ENCODE measurements at regions not wholly inside any gene's neighbourhood (a gene's known extent, or its start where the extent isn't known, plus 50 kb on each side); places are given as distances from the start of the nearest gene placed in this dataset.

DNA sequence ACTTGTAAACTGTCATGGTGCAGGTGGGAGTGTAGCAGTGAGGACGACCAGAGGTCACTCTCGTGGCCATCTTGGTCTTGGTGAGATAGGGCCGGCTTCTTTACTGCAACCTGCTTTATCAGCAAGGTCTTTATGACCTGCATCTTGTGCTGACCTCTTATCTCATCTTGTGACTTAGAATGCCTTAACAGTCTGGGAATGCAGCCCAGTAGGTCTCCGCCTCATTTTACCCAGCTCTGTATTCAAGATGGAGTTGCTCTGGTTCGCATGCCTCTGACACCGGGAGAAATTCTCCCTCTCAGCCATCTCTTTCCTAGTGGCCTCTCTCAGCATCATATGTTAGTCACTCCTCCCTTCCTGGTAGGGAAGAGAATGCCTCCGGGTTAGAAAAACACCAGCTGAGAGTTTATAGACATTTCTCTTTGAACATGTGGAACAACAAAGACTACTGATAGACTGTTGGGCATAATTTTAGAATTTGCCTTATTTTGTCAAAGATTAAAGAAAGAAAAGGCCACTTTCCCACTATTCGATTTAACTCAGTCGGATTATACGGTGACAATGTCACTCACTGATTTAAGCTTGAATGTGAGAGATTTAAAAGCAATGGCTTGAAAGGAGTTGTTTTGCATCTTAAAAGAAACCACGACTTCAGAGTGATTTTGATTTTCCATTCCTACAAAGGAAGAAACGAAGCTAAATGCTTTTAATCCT lies 67.9 kb upstream of the SNX9 start:
- H3K4me3 Mint-ChIP-seq: no peak overlapping the region
- TF ChIP-seq, protein P1, sequence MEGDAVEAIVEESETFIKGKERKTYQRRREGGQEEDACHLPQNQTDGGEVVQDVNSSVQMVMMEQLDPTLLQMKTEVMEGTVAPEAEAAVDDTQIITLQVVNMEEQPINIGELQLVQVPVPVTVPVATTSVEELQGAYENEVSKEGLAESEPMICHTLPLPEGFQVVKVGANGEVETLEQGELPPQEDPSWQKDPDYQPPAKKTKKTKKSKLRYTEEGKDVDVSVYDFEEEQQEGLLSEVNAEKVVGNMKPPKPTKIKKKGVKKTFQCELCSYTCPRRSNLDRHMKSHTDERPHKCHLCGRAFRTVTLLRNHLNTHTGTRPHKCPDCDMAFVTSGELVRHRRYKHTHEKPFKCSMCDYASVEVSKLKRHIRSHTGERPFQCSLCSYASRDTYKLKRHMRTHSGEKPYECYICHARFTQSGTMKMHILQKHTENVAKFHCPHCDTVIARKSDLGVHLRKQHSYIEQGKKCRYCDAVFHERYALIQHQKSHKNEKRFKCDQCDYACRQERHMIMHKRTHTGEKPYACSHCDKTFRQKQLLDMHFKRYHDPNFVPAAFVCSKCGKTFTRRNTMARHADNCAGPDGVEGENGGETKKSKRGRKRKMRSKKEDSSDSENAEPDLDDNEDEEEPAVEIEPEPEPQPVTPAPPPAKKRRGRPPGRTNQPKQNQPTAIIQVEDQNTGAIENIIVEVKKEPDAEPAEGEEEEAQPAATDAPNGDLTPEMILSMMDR (conservative IDR thresholded peaks at IDR 0.05): no peak
- H3K36me3 Mint-ChIP-seq: no peaks in the 10 kb centered on the region
- H3K27me3 Mint-ChIP-seq: peaks cover 3% of the 10 kb centered on the region
- no peaks in the 10 kb centered on the region for H3K9me3 Mint-ChIP-seq
- H3K4me1 Mint-ChIP-seq (ENCODE audit: unreplicated experiment): peaks cover 8% of the 10 kb centered on the region
- no peak overlapping the region for H3K27ac Mint-ChIP-seq
- no peak for DNase-seq (ENCODE audit: extremely low spot score, unreplicated experiment)

DNA sequence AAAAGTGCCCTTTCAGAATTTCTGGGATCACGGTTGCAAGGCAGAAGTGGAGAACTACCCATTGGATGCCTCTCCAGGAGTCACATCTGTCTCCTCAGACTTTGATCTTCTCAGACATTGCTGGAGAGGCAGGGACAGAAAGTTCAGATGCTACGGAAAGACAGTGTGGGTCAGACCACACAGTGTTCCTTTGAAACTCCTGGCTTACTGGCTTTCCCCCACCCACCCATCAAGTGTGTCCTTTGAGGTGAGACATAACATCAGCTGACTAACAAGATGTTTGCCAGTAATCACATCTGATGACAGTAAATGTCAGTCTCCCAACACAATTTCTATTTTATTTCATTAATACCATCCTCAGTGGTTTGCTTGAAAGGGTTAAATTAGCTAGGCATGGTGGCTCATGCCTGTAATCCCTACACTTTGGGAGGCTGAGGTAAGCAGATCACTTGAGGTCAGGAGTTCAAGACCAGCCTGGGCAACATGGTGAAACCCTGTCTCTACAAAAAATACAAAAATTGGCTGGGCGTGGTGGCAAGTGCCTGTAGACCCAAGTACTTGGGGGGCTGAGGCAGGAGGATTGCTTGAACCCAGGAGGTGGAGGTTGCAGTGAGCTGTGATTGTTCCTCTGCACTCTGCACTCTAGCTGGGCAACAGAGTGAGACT lies 67.2 kb upstream of the SNX9 start:
- no peaks in the 10 kb centered on the region for H3K36me3 Mint-ChIP-seq
- DNase-seq (ENCODE audit: extremely low spot score, unreplicated experiment): no peak

DNA sequence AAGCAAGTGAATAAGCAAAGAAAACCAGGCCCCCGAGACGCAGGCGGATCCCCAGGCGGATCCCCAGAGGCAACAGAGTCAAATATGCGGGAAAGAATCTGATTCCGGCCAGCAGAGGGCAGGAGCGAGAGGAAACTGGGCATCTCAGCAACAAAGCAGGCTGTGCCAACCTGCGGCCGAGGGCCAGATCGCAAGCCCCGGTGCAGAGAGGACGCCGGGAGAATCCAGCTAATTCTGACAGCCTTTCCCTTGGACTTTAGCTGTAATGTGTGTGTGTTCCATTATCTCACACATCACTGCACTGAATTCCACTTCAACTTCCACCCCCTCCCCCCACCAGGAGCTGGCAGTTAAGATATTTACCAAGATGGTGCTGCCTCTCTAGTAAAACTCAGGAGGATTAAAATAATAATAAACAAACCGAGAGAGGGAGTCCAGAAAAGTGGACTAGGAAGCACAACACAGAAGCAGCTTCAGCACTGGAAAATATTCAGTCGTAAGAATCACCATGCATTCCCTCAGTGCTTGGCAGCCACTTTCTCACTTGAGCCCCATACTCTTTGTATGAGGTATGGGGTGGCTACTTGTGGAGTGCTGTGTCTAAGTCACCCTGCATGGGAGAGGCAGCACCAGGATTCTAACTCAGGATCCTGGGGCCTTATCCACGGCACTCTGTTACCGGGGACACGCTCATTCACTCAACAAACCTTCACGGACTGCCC lies 66.2 kb upstream of the SNX9 start:
- Mint-ChIP-seq H3K4me3 (no peak overlapping the region), H3K36me3 (no peaks in the 10 kb centered on the region)

More for the DNA sequence above, 67.2 kb upstream of the SNX9 start:
- H3K27me3 Mint-ChIP-seq: peaks cover 3% of the 10 kb centered on the region
- no peak overlapping the region for H3K4me3 Mint-ChIP-seq
- H3K27ac Mint-ChIP-seq: no peak overlapping the region
- H3K9me3 Mint-ChIP-seq: no peaks in the 10 kb centered on the region
- H3K4me1 Mint-ChIP-seq (ENCODE audit: unreplicated experiment): peaks cover 12% of the 10 kb centered on the region
- TF ChIP-seq, protein P1 (conservative IDR thresholded peaks at IDR 0.05): no peak

DNA sequence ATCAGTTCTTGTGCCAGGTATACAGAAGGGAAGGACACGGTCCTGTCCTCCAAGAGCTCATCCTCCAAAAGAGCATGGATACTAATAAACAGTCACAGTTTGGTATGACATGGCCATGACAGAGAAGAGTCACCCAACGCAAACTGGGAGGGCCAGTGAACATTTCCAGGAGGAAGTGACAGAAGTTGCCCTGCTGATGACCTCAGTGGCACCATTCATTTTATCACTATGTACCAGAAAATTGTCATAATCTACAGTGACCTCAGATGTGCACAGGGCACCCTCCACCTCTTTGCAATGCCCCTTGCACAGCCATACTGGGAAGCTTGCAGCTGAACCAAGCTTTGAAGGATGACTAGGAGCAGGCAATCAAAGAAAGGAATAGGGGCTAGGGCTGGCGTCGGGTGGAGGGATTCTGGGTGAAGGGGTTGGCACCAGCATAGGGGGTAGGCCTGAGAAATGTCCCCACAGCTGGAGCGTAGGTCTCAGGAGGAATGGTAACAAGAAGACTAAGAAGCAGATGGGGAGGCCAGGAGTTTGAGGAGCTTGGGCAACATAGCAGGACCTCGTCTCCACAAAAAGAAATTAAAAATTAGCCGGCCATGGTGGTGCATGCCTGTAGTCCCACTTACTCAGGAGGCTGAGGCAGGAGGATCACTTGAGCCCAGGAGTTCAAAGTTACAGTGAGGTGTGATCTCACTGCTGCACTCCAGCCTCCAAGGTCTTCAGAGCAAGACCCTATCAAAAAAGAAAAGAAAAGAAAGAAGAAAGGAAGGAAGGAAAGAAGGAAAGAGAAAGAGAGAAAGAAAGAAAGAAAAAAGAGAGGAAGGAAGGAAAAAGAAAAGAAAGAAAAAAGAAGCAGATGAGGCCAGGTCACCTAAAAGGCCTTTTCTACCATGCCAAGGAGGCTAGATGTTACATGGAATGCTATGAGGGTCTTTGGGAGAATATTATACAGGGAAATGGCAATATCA lies 65.3 kb upstream of the SNX9 start:
- TF ChIP-seq, protein P1 (conservative IDR thresholded peaks at IDR 0.05): no peak
- Mint-ChIP-seq H3K4me1 (ENCODE audit: unreplicated experiment) (peaks cover 21% of the 10 kb centered on the region), H3K36me3 (no peaks in the 10 kb centered on the region), H3K27me3 (peaks cover 3% of the 10 kb centered on the region), H3K27ac (no peak overlapping the region), H3K4me3 (no peak overlapping the region), H3K9me3 (no peaks in the 10 kb centered on the region)
- no peak for DNase-seq (ENCODE audit: extremely low spot score, unreplicated experiment)

More for the DNA sequence above, 66.2 kb upstream of the SNX9 start:
- TF ChIP-seq, protein P1 (conservative IDR thresholded peaks at IDR 0.05): peak; percentile 94
- Mint-ChIP-seq H3K27me3 (peaks cover 3% of the 10 kb centered on the region), H3K27ac (peak overlapping the region; percentile 21), H3K4me1 (ENCODE audit: unreplicated experiment) (peaks cover 16% of the 10 kb centered on the region), H3K9me3 (no peaks in the 10 kb centered on the region)
- DNase-seq (ENCODE audit: extremely low spot score, unreplicated experiment): peak; percentile 86

DNA sequence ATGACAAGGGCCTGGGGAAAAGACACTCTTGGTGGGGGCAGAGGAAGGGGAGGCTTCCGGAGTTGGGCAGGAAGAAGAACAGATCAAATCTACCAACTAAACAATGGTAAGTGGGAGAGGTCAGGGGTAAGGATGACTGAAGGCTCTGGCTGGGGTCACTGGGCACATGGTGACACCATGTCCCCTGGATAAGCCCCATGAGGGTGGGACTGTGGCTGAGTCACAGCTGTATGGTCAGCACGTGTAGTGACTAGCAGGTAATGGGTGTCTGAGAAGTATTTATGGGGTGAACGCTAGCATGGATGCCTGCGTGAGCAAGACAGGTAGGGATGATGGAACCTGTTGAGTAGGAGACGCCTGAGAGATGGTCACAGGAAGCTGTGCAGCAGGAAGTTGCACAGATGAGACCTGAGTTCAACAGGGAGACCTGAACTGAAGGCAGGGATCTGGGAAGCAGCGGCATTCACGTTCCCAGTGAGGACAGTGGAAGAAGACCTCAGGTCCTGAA lies 64.5 kb upstream of the SNX9 start:
- Mint-ChIP-seq H3K9me3 (no peaks in the 10 kb centered on the region), H3K27ac (peak overlapping the region; percentile 57), H3K4me3 (no peak overlapping the region), H3K27me3 (peaks cover 2% of the 10 kb centered on the region), H3K4me1 (ENCODE audit: unreplicated experiment) (peaks cover 28% of the 10 kb centered on the region), H3K36me3 (no peaks in the 10 kb centered on the region)
- DNase-seq (ENCODE audit: extremely low spot score, unreplicated experiment): no peak
- TF ChIP-seq, protein P1 (conservative IDR thresholded peaks at IDR 0.05): no peak
